Keratinocyte (primary cell): ENCODE measurements at regions not wholly inside any gene's neighbourhood (a gene's known extent, or its start where the extent isn't known, plus 50 kb on each side); places are given as distances from the start of the nearest gene placed in this dataset.

Source experiments
- DNase-seq: peaks from one replicate; pipeline ENCODE4 v3.0.0-alpha.2; 2011; ENCODE audit warnings: low read depth, missing footprints, low spot score
- FAIRE-seq: peaks from 2 replicates; lab custom pipeline; 2011; peaks lifted over from hg19 to GRCh38; lab: Jason Lieb, UNC
- H2AFZ ChIP-seq: 2 replicates; pipeline ENCODE4 v1.6.0; 2012; ENCODE audit warnings: low read length, control low read depth, inconsistent platforms; ENCODE audit not compliant: control insufficient read depth
- H3K27ac ChIP-seq: 2 replicates; pipeline ENCODE4 v1.5.1; 2011; ENCODE audit warnings: low read length; ENCODE audit not compliant: control insufficient read depth, insufficient read depth
- H3K27me3 ChIP-seq: 3 replicates; pipeline ENCODE4 v1.6.0; 2011; ENCODE audit warnings: low read length; ENCODE audit not compliant: control insufficient read depth, insufficient read depth; ENCODE audit errors: extremely low read depth
- H3K36me3 ChIP-seq, 2 experiments: 2 replicates in 1 of 2; 3 replicates in 1 of 2; pipeline ENCODE4 v1.5.1; 2011; ENCODE audit warnings: low read length in 2 of 2, mild to moderate bottlenecking in 1 of 2; ENCODE audit not compliant: control insufficient read depth in 2 of 2, insufficient read depth in 2 of 2; ENCODE audit errors: extremely low read depth in 1 of 2
- H3K4me1 ChIP-seq: 3 replicates; pipeline ENCODE4 v1.5.1; 2011; ENCODE audit warnings: low read length; ENCODE audit not compliant: control insufficient read depth, insufficient read depth; ENCODE audit errors: extremely low read depth
- H3K4me2 ChIP-seq: 3 replicates; pipeline ENCODE4 v1.6.0; 2011; ENCODE audit warnings: low read depth, low read length; ENCODE audit not compliant: control insufficient read depth, insufficient read depth; ENCODE audit errors: extremely low read depth
- H3K4me3 ChIP-seq, 3 experiments: fragments of 200-600 bp in 1 of 3; sonication (generic) in 1 of 3; 2 replicates in 2 of 3; 3 replicates in 1 of 3; pipeline ENCODE4 v1.5.1; 2011 to 2016; ENCODE audit warnings: low read length in 3 of 3, mild to moderate bottlenecking in 3 of 3, control low read depth in 2 of 3, inconsistent platforms in 1 of 3, low read depth in 1 of 3, mixed read lengths in 1 of 3, mixed run types in 1 of 3, moderate library complexity in 1 of 3; ENCODE audit not compliant: control insufficient read depth in 2 of 3, insufficient read depth in 2 of 3; ENCODE audit errors: extremely low read depth in 1 of 3
- H3K79me2 ChIP-seq: 2 replicates; pipeline ENCODE4 v1.6.0; 2012; ENCODE audit warnings: low read length; ENCODE audit not compliant: control insufficient read depth, insufficient read depth
- H3K9ac ChIP-seq: 3 replicates; pipeline ENCODE4 v1.6.0; 2011; ENCODE audit warnings: low read length; ENCODE audit not compliant: control insufficient read depth, insufficient read depth; ENCODE audit errors: extremely low read depth
- H3K9me1 ChIP-seq: 3 replicates; pipeline ENCODE4 v1.6.0; 2011; ENCODE audit warnings: low read length; ENCODE audit not compliant: control insufficient read depth, insufficient read depth; ENCODE audit errors: extremely low read depth
- H3K9me3 ChIP-seq: 2 replicates; pipeline ENCODE4 v1.5.1; 2012; ENCODE audit warnings: low read depth, low read length; ENCODE audit not compliant: control insufficient read depth
- H4K20me1 ChIP-seq: 3 replicates; pipeline ENCODE4 v1.6.0; 2011; ENCODE audit warnings: low read length; ENCODE audit not compliant: control insufficient read depth, insufficient read depth; ENCODE audit errors: extremely low read depth
- CTCF ChIP-seq, 3 experiments: IDR thresholded peaks in 1 of 3; conservative IDR thresholded peaks in 1 of 3; optimal IDR thresholded peaks in 1 of 3; 2 replicates in 2 of 3; 3 replicates in 1 of 3; pipeline versions ENCODE3 to v1.5.1; 2011; ENCODE audit warnings: low read length in 3 of 3, mild to moderate bottlenecking in 3 of 3, moderate library complexity in 2 of 3, control low read depth in 1 of 3, inconsistent platforms in 1 of 3; ENCODE audit not compliant: insufficient read depth in 2 of 3; ENCODE audit errors: extremely low read depth in 1 of 3
- EZH2 ChIP-seq: IDR thresholded peaks from one replicate; pipeline ENCODE4 v1.6.1; 2012; ENCODE audit warnings: inconsistent platforms, mild to moderate bottlenecking, low read length, moderate library complexity
- dilution Hi-C: fragments of 300-500 bp; cut with MboI; formaldehyde crosslinking; loops from one replicate; pipeline ENCODE4 v1.7.0; 2020; ENCODE audit warnings: low sequenced_read_pairs; ENCODE audit not compliant: extremely low pct_ligation_motif_present

DNA sequence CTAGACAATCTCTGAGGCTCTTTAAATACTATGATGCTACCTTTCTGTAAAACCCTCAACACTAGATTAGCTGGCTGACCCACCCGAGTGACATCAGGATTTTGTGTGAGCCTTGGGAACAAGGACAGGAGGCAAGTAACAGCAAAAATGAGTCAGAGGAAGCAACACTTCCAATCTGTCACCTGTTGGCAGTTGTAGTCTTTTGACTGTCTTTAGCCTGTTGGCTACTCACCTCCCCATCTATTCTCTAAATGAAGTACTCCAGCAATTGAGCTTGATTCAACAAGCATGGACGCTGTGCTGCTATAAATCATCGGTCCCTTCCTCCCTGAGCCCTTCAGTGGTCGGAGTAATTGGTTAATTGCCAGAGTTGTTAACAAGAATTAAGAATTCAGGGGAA lies 898.7 kb downstream of the BCL11A start:
- Histone ChIP-seq H3K27me3 (no peaks in the 10 kb centered on the region), H4K20me1 (no peaks in the 10 kb centered on the region), H3K4me1 (no peaks in the 10 kb centered on the region), H3K9me3 (no peaks in the 10 kb centered on the region), H3K4me2 (no peak overlapping the region), H3K79me2 (no peaks in the 10 kb centered on the region), H3K36me3 (no peaks in the 10 kb centered on the region), H3K27ac (no peak overlapping the region), H3K9me1 (no peaks in the 10 kb centered on the region), H3K4me3 (no peak overlapping the region), H2AFZ (no peak overlapping the region), H3K9ac (no peak overlapping the region)
- TF ChIP-seq EZH2 = no peak
- no peak for TF ChIP-seq CTCF (optimal IDR thresholded peaks at IDR 0.05 in 1 of 3, IDR thresholded peaks at IDR 0.05 in 1 of 3, conservative IDR thresholded peaks at IDR 0.05 in 1 of 3; ENCODE audit: extremely low read depth in 1 of 3, insufficient read depth in 2 of 3, low read length in 3 of 3)
- dilution Hi-C loops = no loop called here
- DNase-seq = no peak
- FAIRE-seq = no peak

GRCh38 chr2:59653164-59653563 lies 900.3 kb downstream of the BCL11A start:
- DNase-seq = no peak
- no peak overlapping the region for H3K4me2 ChIP-seq
- no peaks in the 10 kb centered on the region for H3K27me3 ChIP-seq
- H3K9ac ChIP-seq = no peak overlapping the region
- no peak overlapping the region for H2AFZ ChIP-seq
- H3K27ac ChIP-seq = no peak overlapping the region
- no peak for FAIRE-seq
- H4K20me1 ChIP-seq = no peaks in the 10 kb centered on the region
- TF ChIP-seq EZH2 (no peak), CTCF (optimal IDR thresholded peaks at IDR 0.05 in 1 of 3, IDR thresholded peaks at IDR 0.05 in 1 of 3, conservative IDR thresholded peaks at IDR 0.05 in 1 of 3; ENCODE audit: extremely low read depth in 1 of 3, insufficient read depth in 2 of 3, low read length in 3 of 3) (no peak)
- H3K9me1 ChIP-seq = no peaks in the 10 kb centered on the region
- no peaks in the 10 kb centered on the region for H3K36me3 ChIP-seq
- no peaks in the 10 kb centered on the region for H3K4me1 ChIP-seq
- H3K9me3 ChIP-seq = no peaks in the 10 kb centered on the region
- dilution Hi-C loops = no loop called here
- H3K79me2 ChIP-seq = no peaks in the 10 kb centered on the region
- no peak overlapping the region for H3K4me3 ChIP-seq
